HG03175 (cell line): ENCODE measurements at regions not wholly inside any gene's neighbourhood (a gene's known extent, or its start where the extent isn't known, plus 50 kb on each side); places are given as distances from the start of the nearest gene placed in this dataset.

Experiments
- ATAC-seq: cut with Tn5 transposase; IDR thresholded peaks from one replicate; pipeline ENCODE4 v1.9.1; 2021; ENCODE audit warnings: mild to moderate bottlenecking, moderate library complexity; ENCODE audit not compliant: unreplicated experiment

GRCh38 chr9:129476821-129477611, 143.9 kb downstream of the C9orf50 start:
- no peak for ATAC-seq

GRCh38 chr9:129474740-129475404, 146.0 kb downstream of the C9orf50 start:
- no peak for ATAC-seq

GRCh38 chr9:129473523-129474244, 147.2 kb downstream of the C9orf50 start:
- no peak for ATAC-seq

- ATAC-seq, result no peak
Observed at GRCh38 chr9:129472651-129473102, 148.2 kb downstream of the C9orf50 start.

- no peak for ATAC-seq
Observed at GRCh38 chr9:129471201-129472019, 149.5 kb downstream of the C9orf50 start.

- no peak for ATAC-seq
Observed at GRCh38 chr9:129469988-129470316, 150.9 kb downstream of the C9orf50 start.

GRCh38 chr9:129469188-129469987, 151.5 kb downstream of the C9orf50 start:
- ATAC-seq, result no peak

- ATAC-seq, result no peak
Observed at GRCh38 chr9:129467739-129468666, 152.9 kb downstream of the C9orf50 start.

- no peak for ATAC-seq
Observed at GRCh38 chr9:129467004-129467588, 153.8 kb downstream of the C9orf50 start.

- ATAC-seq, result no peak
Observed at GRCh38 chr9:129465834-129466535, 154.9 kb downstream of the C9orf50 start.

- no peak for ATAC-seq
Observed at GRCh38 chr9:129464972-129465833, 155.7 kb downstream of the C9orf50 start.

GRCh38 chr9:129463994-129464393, 156.9 kb downstream of the C9orf50 start:
- no peak for ATAC-seq

GRCh38 chr9:129463477-129463876, 157.4 kb downstream of the C9orf50 start:
- no peak for ATAC-seq

- ATAC-seq, result no peak
Observed at GRCh38 chr9:129462360-129462759, 158.5 kb downstream of the C9orf50 start.

- ATAC-seq, result peak; percentile 70
Observed at GRCh38 chr9:129460323-129461261, 160.3 kb downstream of the C9orf50 start.
